Kasumi-1 (cell line): ENCODE measurements at regions not wholly inside any gene's neighbourhood (a gene's known extent, or its start where the extent isn't known, plus 50 kb on each side); places are given as distances from the start of the nearest gene placed in this dataset.
A peak's percentile ranks its signal among the peaks of the same experiment; 100 is the strongest.

ENCODE experiments used
- DNase-seq, 2 experiments: peaks; one replicate each; lab custom pipeline; 2025; lab: John Stamatoyannopoulos, UW

DNA sequence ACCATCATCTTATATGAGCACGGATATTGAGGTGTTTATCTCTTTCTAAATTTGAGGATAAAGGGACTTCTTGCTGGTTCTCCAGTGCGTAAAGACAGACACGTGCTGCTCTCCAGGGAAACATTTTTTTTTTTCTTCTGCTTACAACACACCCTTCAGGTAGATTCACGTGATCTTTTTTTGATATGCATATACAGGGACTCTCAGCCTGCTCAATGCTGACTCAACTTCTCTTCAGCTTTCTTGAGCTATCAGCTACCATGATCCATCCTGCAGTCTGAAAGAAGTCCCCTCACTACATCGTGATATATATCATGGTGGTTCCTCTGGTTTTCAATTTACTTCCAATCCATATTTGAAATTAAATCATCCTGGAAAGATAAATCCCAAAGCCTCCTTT is 87.1 kb upstream of the SLITRK3 start:
- no peak for DNase-seq

DNA sequence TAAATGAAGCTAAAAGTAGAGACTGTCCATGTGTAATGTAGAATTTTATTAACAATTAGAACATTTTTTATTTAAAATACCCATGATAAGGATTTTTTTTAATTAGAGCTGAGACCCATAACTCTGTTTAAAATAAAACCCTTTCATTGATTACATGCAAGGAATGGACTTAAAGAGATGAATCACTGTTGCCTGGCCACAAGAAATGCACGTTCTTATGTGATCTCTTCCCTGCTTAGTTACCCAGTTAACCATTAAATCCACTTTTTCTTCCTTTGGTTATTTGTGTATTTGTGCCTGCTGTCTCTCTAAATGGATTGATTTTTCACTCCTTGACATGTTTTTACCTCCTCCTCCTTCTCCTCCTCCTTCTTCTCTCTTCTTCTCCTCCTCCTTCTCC is 83.3 kb upstream of the SLITRK3 start:
- DNase-seq = no peak

DNA sequence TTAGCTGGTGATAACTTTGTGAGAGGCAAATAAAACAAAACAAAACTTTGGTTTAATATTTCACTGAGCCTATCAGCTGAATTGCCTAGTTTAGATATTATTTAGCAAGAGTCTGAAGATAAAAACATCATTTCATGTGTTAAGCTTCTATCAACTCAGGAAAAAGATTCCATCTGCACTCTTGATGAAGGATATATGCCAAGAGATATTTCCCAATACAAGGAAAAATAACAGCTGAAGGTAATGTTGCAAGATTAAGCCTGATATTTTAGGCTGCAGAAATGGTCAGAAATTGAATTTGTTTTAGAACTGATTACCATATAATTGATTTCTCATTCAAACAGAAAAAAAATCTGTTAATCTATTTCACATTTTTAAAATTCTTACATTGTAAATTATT is 77.2 kb upstream of the SLITRK3 start:
- DNase-seq = no peak

DNA sequence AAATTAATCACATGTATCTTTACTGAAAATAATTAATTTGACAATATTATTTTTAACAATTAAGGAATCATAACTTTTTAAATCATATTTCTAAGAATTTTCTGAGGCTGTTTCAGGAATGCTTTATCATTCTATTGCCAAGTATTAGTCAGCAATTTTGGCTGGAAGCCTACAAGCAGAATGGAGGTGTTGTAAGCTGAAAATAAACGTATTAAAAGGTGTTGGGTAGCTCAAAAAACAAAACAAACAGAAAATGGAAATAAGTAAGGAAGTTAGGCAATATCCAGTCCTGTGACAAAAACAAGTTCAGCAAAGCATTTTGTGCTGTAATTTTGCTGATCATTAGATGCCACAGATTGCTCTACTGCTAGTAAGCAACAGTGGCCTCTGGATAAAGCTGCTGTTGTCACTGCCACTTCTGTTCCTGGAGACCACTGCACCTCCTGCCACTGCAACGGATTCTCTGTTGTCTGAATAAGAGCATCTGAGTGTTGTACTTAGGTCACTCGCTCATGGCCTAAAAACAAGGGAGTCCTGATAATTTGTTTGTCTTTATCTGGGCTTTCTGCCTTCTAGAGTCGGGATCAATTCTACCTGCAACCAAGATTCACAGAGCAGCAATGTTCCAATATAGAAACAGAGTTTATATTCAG is 63.5 kb upstream of the SLITRK3 start:
- DNase-seq = no peak

- no peak for DNase-seq
Observed at GRCh38 chr3:165256554-165257065, 60.4 kb upstream of the SLITRK3 start.

DNA sequence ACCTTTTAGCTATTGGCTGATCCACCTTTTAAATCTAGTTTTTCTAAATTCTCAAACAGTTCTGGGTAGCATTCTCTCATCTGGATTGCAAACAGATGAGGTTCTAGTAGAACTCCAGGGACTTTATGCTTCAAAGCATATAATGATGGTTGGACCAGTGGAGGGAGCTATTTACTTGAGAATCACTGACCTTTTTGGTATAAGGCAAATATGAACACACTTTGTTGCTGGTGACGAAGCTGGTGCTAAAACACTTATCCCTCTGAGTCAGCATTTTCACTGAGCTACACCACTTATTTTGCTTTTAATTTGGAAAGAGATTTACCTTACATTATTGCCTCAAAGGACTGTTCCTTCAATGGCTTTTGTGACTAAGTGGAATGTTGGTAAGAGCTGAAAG is 58.6 kb upstream of the SLITRK3 start:
- DNase-seq = peak; percentile 28 to 63
